Stimulated activated CD4-positive, alpha-beta T cell treated with anti-CD3 and anti-CD28 coated beads, Interleukin-4, amount 100 ng/mL, for 1 hour (primary cell): ENCODE measurements at regions not wholly inside any gene's neighbourhood (a gene's known extent, or its start where the extent isn't known, plus 50 kb on each side); places are given as distances from the start of the nearest gene placed in this dataset.

Experiments
- DNase-seq: peaks from one replicate; pipeline ENCODE4 v3.0.0-alpha.2; 2020

- no peak for DNase-seq
Measured at GRCh38 chr7:113825832-113826231, 93.0 kb downstream of the PPP1R3A start.

DNA sequence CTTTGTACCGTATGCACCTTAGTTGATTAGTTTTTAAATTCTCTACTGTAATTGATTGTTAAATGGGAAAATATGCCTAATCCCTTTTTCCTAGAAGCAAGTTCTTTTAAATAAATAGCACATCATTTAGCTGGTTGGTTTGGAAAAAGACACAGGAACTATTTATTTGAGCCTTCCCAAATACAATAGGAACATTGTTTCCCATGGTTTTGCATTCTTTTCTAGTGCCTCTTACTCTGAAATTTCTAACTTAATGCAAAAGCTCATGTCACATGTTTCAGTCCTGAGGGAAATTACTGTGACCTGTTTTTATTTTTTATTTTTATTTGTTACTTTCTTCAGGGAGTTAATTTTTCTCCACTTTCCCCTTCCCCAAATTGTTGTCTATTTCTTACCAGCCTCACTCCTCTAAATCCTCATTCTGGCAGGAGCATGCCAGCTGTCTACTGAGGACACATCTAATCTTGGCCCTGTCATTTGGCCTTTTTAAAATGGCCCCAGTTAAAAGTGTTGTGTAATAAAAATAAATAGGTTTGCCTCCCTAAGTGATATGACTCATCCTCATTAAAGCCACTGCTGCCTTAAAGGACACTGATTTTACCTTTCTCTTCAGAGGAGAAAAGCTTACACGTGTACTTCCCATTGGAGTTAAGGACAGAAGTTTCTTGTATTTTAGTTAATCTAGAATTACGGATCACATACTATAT, 94.5 kb downstream of the PPP1R3A start:
- no peak for DNase-seq

GRCh38 chr7:113819474-113819873, 99.3 kb downstream of the PPP1R3A start:
- DNase-seq = no peak

DNA sequence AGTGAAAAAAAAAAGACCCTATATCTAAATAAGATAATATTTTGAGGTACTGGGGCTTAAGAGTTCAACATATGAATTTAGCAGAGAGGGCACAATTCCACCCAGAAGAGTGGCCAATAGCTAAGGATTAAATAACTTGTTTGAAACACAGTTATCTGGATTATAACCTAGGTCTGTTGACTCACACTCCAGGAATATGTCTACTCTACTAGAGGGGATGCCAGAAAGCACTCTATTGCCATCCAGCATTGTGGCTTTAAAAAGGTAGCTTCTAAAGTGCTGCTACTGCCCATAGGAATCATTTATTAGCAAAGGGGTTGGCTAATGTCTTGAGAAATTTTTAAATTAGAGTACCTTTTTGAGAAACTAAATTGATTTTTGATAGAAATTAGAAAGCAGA, 102.2 kb downstream of the PPP1R3A start:
- no peak for DNase-seq

- no peak for DNase-seq
Measured at GRCh38 chr7:113813471-113813870, 105.3 kb downstream of the PPP1R3A start.

DNA sequence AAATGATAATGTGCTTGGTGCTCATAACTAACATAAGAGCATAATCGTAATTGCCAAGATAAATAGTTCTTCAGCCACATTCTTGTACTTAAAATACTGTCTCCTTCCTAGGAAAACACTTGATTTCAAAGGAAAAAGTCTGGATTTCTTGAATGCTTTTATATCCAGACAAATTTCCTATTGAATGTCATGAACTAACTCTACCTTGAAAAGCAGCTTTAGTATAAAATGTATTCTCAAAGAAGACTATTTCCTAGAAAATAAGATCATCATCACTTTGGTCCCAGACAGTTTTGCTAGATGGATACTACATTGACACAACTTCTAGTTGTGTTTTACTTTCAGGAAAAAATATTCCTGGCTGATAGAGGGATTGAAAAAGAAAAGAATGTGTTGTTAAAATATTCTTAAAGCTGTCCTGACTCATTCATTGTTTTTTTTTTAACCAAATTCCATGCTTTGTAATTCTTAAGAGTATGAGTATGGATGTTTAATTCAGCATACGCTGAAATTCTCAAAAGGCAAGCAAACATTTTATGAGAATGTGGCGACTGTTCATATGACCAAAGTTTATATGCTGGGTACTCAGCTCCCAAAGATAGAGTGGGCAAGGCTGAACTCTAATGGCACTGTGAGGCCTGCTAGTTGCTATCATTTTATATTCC, 106.1 kb downstream of the PPP1R3A start:
- DNase-seq = no peak

DNA sequence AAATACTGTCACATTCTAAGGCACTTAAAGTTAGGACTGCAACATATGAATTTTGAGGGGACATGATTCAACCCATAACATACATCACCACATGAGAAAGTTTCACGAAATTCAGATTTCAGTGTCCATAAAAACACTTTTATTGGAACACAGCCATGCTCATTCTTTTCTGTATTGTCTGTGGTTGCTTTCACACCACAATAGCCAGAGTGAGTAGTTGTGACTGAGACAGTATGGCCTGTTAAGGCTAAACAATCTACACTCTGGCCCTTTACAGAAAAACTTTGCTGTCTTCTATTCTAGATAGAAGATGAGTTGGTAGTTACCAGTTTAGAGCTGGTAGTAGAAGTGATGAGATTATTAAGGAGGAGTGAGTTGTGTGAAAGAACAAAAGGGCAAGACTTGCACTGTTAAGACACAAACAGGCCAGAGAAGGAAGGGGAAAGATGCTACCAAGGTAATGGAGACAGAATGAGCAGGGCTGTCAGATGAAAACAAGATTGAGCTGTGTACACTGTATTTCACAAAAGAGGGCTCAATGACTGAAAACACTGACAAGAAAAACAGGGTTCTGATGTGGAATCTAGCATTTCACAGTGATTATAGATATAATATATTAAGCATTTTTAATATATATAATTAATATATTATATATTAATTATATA, 108.6 kb downstream of the PPP1R3A start:
- DNase-seq = no peak

DNA sequence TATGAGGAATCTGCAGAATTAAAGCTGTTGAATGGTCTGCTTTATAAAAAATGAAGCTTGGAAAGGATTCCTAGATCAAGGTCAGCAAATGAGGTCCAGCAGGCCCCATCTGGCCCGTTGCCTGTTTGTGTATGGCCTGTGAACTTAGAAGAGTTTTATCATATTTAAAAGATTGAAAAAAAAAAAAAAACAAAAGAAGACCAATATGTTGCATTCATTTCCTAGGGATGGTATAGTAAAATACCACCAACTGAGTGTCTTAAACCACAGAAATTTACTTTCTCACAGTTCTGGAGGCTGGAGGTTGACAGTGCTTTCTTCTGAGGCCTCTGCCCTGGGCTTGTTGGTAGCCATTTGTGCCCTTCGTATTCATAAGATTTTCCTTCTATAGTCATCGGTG, 109.2 kb downstream of the PPP1R3A start:
- DNase-seq = no peak

GRCh38 chr7:113806633-113807327, 112.0 kb downstream of the PPP1R3A start:
- DNase-seq = no peak

DNA sequence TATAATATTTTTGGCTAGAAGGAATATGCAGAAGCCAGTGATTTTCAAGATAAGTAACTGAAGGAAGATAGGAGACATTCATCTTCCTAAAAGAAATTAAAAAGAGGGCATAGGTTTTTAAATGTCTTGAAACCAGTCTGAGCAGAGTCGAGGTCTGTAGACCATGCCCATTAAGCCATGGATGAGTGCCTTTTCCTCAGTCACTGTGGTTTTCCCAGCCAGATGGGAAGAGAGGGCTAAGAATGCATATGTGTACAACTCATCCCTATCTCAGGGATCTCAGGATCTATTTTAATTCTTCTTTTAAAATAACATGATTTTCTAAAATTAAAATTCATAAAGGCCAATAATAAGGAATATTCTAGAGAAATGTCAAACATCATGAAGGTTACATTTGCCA, 112.8 kb downstream of the PPP1R3A start:
- no peak for DNase-seq

GRCh38 chr7:113804475-113805095, 114.2 kb downstream of the PPP1R3A start:
- DNase-seq = no peak

DNA sequence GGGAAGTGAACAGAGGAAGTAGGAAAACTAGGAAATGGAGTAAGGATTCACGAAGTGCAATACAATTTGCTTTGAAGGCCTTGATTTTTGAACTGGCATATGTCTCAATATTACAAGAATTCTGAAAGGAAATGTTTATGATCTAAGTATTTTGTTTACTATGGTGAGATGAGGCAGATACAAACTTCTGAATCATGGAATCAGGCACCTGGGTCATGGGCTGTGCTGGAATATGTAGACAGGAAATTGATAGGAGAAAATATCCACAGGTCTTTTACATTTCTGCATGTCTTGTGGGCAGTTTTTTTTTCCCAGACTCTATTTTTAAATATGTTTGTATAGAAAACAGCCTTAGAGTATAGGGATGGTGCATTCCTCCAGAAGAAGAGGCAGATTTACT, 117.1 kb downstream of the PPP1R3A start:
- DNase-seq = no peak

GRCh38 chr7:113800826-113801225, 118.0 kb downstream of the PPP1R3A start:
- no peak for DNase-seq

GRCh38 chr7:113799896-113800295, 118.9 kb downstream of the PPP1R3A start:
- DNase-seq = no peak

DNA sequence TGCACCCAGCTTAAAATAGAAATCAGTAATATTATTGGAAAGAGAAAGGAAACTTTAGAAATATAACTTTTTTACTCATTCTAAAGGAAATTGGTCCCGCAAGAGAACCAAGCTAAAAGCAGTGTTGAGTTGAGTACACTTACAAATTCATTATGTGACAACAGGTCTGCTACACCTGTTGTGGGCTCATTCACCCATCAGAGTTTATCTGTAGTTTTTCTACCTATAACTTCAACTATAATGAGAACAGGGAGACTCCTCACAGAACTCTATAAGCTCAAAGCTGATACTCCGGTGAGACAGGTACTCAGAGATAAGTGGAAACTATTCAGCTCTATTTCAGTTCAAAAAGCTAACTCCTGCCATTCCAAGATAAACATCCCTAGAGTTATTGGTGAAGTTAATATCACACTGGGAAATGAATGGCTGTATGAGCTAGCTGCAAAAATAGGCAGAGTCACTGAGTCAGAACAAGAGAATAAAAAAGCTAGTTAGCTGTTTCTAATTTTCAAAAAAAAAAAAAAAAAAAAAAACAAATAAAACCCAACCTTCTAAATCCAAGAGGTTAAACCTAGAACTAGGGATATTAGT, 121.3 kb downstream of the PPP1R3A start:
- no peak for DNase-seq

DNA sequence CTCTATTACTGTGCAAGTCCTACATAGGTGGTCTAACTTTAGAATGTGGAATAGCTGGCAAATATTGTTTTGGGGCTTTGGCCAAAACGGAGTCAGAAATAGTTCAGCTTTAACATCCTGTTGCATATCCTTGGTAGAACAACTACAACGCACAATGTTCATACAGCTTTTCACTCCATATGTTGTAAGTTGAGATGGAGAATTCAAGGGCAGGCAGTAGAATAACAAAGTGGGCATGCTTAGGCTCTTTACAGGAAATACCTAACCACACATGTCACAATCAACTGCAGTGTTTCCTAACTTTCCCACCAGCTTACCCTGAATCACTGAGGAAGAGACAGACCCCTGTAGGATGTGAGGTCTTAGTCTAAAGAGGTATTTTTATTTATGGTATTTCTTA, 122.3 kb downstream of the PPP1R3A start:
- DNase-seq = no peak

GRCh38 chr7:113794573-113794972, 124.2 kb downstream of the PPP1R3A start:
- DNase-seq = no peak

- DNase-seq = no peak
Measured at GRCh38 chr7:113793171-113793570, 125.6 kb downstream of the PPP1R3A start.

- DNase-seq = no peak
Measured at GRCh38 chr7:113790025-113790424, 128.8 kb downstream of the PPP1R3A start.

- no peak for DNase-seq
Measured at GRCh38 chr7:113787106-113787505, 131.7 kb downstream of the PPP1R3A start.

DNA sequence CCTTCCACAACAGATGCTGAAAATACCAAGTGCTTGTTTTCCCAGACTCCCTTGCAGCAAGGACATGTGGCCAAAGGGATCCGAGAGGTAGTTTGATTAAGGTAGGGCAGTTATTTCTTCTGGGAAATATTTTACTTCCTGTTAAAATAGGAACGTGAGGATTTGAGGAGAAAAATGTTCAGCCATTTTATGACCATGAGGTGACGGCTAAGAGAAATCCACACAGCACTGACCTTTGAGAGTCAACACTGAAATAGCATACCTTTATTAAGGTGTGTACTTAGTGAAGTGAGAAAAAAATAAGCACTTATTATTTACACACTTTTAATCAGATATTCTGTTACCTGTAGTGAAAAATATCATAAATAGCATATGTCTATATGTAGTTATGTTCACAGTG, 133.9 kb downstream of the PPP1R3A start:
- DNase-seq = no peak

DNA sequence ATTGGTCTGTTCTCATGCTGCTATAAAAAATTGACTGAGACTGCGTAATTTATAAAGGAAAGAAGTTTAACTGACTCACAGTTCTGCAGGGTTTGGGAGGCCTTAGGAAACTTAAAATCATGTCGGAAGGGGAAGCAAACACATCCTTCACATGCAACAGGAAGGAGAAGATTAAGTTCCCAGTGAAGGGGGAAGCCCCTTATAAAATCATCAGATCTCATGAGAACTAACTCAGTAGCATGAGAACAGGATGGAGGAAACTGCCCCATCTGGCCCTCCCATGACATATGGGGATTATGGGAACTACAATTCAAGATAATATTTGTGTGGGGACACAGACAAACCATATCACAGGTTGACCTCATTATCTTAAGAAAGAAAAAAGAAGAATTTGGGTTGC, 134.5 kb downstream of the PPP1R3A start:
- no peak for DNase-seq

DNA sequence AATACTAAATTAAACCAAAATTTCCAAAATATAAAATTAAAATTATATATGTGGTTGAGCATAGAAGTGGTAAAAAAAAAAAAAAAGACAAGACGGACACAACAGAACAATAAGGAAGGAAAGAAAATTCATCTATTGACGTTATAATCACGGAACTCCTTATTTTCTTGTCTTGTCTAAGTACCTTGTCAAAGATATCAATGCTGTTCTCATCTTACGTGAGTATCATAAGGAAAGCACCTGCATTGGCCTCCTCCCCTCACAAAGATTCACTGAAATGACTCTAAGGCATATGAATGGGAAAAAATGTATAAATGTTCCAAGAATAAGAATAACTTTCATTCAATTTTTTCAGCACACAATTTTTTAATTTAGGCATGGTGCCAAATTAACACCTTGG, 135.4 kb downstream of the PPP1R3A start:
- DNase-seq = no peak
